ENCODE measurements at regions not wholly inside any gene's neighbourhood (a gene's known extent, or its start where the extent isn't known, plus 50 kb on each side); places are given as distances from the start of the nearest gene placed in this dataset.
"Not testable (repeated sequence)": the region's sequence is repeated elsewhere in the genome, so short reads cannot be mapped to it uniquely, and the experiment has no call there.

- ATAC-seq; H3K27me3 Mint-ChIP-seq; H3K4me1 Mint-ChIP-seq; POLR2A ChIA-PET; CTCF ChIA-PET; H3K36me3 Mint-ChIP-seq (ENCODE audit: low read depth); H3K4me3 Mint-ChIP-seq; H3K27ac Mint-ChIP-seq; intact Hi-C loops (cut with DNase I, micrococcal nuclease); DNase-seq; H3K9me3 Mint-ChIP-seq (ENCODE audit: low read depth): not testable (repeated sequence)
Measured at GRCh38 chr13:87185138-87185537, 486.0 kb upstream of the SLITRK5 start.

- H3K4me3 Mint-ChIP-seq; POLR2A ChIA-PET; H3K4me1 Mint-ChIP-seq; ATAC-seq; H3K27me3 Mint-ChIP-seq; intact Hi-C loops (cut with DNase I, micrococcal nuclease); CTCF ChIA-PET; H3K36me3 Mint-ChIP-seq (ENCODE audit: low read depth); H3K9me3 Mint-ChIP-seq (ENCODE audit: low read depth); H3K27ac Mint-ChIP-seq; DNase-seq: not testable (repeated sequence)
Measured at GRCh38 chr13:87186647-87187046, 484.5 kb upstream of the SLITRK5 start.

- H3K36me3 Mint-ChIP-seq (ENCODE audit: low read depth); H3K27me3 Mint-ChIP-seq; CTCF ChIA-PET; H3K27ac Mint-ChIP-seq; H3K4me1 Mint-ChIP-seq; DNase-seq; H3K4me3 Mint-ChIP-seq; ATAC-seq; POLR2A ChIA-PET; intact Hi-C loops (cut with DNase I, micrococcal nuclease); H3K9me3 Mint-ChIP-seq (ENCODE audit: low read depth): not testable (repeated sequence)
Measured at GRCh38 chr13:87191485-87191884, 479.7 kb upstream of the SLITRK5 start.

- ChIA-PET CTCF (no interaction called here), POLR2A (no interaction called here)
- ATAC-seq (no peak), DNase-seq (no peak)
- H3K36me3 Mint-ChIP-seq (ENCODE audit: low read depth): no peaks in the 10 kb centered on the region
- H3K4me3 Mint-ChIP-seq: no peak overlapping the region
- H3K4me1 Mint-ChIP-seq: no peaks in the 10 kb centered on the region
- no peaks in the 10 kb centered on the region for H3K9me3 Mint-ChIP-seq (ENCODE audit: low read depth)
- intact Hi-C loops (cut with DNase I, micrococcal nuclease): no loop called here
- no peaks in the 10 kb centered on the region for H3K27me3 Mint-ChIP-seq
- no peak overlapping the region for H3K27ac Mint-ChIP-seq
Measured at GRCh38 chr13:87198371-87198770, 472.8 kb upstream of the SLITRK5 start.

GRCh38 chr13:87206708-87207107 is 464.5 kb upstream of the SLITRK5 start:
- intact Hi-C loops (cut with DNase I, micrococcal nuclease): no loop called here
- ChIA-PET POLR2A (no interaction called here), CTCF (no interaction called here)
- ATAC-seq: no peak
- Mint-ChIP-seq H3K27ac (no peak overlapping the region), H3K4me3 (no peak overlapping the region), H3K27me3 (no peaks in the 10 kb centered on the region), H3K4me1 (no peaks in the 10 kb centered on the region), H3K36me3 (ENCODE audit: low read depth) (no peaks in the 10 kb centered on the region), H3K9me3 (ENCODE audit: low read depth) (no peaks in the 10 kb centered on the region)
- DNase-seq: no peak

- Mint-ChIP-seq H3K27me3 (no peaks in the 10 kb centered on the region), H3K9me3 (ENCODE audit: low read depth) (no peaks in the 10 kb centered on the region), H3K36me3 (ENCODE audit: low read depth) (no peaks in the 10 kb centered on the region), H3K27ac (no peak overlapping the region), H3K4me1 (no peaks in the 10 kb centered on the region), H3K4me3 (no peak overlapping the region)
- intact Hi-C loops (cut with DNase I, micrococcal nuclease): no loop called here
- DNase-seq (no peak), ATAC-seq (no peak)
- ChIA-PET CTCF (no interaction called here), POLR2A (no interaction called here)
Measured at GRCh38 chr13:87207280-87208003, 463.7 kb upstream of the SLITRK5 start.

GRCh38 chr13:87208636-87209035 is 462.5 kb upstream of the SLITRK5 start:
- ATAC-seq (no peak), DNase-seq (no peak)
- Mint-ChIP-seq H3K4me1 (no peaks in the 10 kb centered on the region), H3K9me3 (ENCODE audit: low read depth) (no peaks in the 10 kb centered on the region), H3K4me3 (no peak overlapping the region), H3K36me3 (ENCODE audit: low read depth) (no peaks in the 10 kb centered on the region), H3K27me3 (no peaks in the 10 kb centered on the region), H3K27ac (no peak overlapping the region)
- ChIA-PET POLR2A (no interaction called here), CTCF (no interaction called here)
- intact Hi-C loops (cut with DNase I, micrococcal nuclease): no loop called here

GRCh38 chr13:87234981-87235380 is 436.2 kb upstream of the SLITRK5 start:
- ATAC-seq: no peak
- H3K4me1 Mint-ChIP-seq: no peaks in the 10 kb centered on the region
- H3K36me3 Mint-ChIP-seq (ENCODE audit: low read depth): no peaks in the 10 kb centered on the region
- ChIA-PET CTCF (no interaction called here), POLR2A (no interaction called here)
- H3K9me3 Mint-ChIP-seq (ENCODE audit: low read depth): peaks cover 3% of the 10 kb centered on the region
- H3K27ac Mint-ChIP-seq: no peak overlapping the region
- intact Hi-C loops (cut with DNase I, micrococcal nuclease): no loop called here
- no peak for DNase-seq
- H3K4me3 Mint-ChIP-seq: no peak overlapping the region
- H3K27me3 Mint-ChIP-seq: no peaks in the 10 kb centered on the region

- POLR2A ChIA-PET: no interaction called here
- intact Hi-C loops (cut with DNase I, micrococcal nuclease): no loop called here
- H3K9me3 Mint-ChIP-seq (ENCODE audit: low read depth): peaks cover 3% of the 10 kb centered on the region
- H3K4me3 Mint-ChIP-seq: no peak overlapping the region
- no peaks in the 10 kb centered on the region for H3K27me3 Mint-ChIP-seq
- ATAC-seq (no peak), DNase-seq (no peak)
- no peak overlapping the region for H3K27ac Mint-ChIP-seq
- no peaks in the 10 kb centered on the region for H3K4me1 Mint-ChIP-seq
- CTCF ChIA-PET: no interaction called here
- no peaks in the 10 kb centered on the region for H3K36me3 Mint-ChIP-seq (ENCODE audit: low read depth)
Measured at GRCh38 chr13:87235621-87236020, 435.6 kb upstream of the SLITRK5 start.

- H3K4me3 Mint-ChIP-seq: no peak overlapping the region
- no peaks in the 10 kb centered on the region for H3K27me3 Mint-ChIP-seq
- no peaks in the 10 kb centered on the region for H3K36me3 Mint-ChIP-seq (ENCODE audit: low read depth)
- ChIA-PET POLR2A (no interaction called here), CTCF (no interaction called here)
- no peaks in the 10 kb centered on the region for H3K4me1 Mint-ChIP-seq
- DNase-seq (no peak), ATAC-seq (no peak)
- no peak overlapping the region for H3K27ac Mint-ChIP-seq
- H3K9me3 Mint-ChIP-seq (ENCODE audit: low read depth): peaks cover 2% of the 10 kb centered on the region
- intact Hi-C loops (cut with DNase I, micrococcal nuclease): no loop called here
Measured at GRCh38 chr13:87244256-87244890, 426.8 kb upstream of the SLITRK5 start.

- DNase-seq; H3K27me3 Mint-ChIP-seq; H3K9me3 Mint-ChIP-seq (ENCODE audit: low read depth); intact Hi-C loops (cut with DNase I, micrococcal nuclease); H3K4me3 Mint-ChIP-seq; CTCF ChIA-PET; H3K27ac Mint-ChIP-seq; POLR2A ChIA-PET; H3K4me1 Mint-ChIP-seq; ATAC-seq; H3K36me3 Mint-ChIP-seq (ENCODE audit: low read depth): not testable (repeated sequence)
Measured at GRCh38 chr13:87249847-87250246, 421.3 kb upstream of the SLITRK5 start.

GRCh38 chr13:87255394-87255793 is 415.8 kb upstream of the SLITRK5 start:
- DNase-seq: no peak
- Mint-ChIP-seq H3K9me3 (ENCODE audit: low read depth) (peaks cover 5% of the 10 kb centered on the region), H3K4me1 (no peaks in the 10 kb centered on the region), H3K27me3 (no peaks in the 10 kb centered on the region), H3K36me3 (ENCODE audit: low read depth) (no peaks in the 10 kb centered on the region), H3K4me3 (no peak overlapping the region), H3K27ac (no peak overlapping the region)
- CTCF ChIA-PET: no interaction called here
- intact Hi-C loops (cut with DNase I, micrococcal nuclease): no loop called here
- POLR2A ChIA-PET: no interaction called here
- no peak for ATAC-seq
